ENCODE measurements at regions not wholly inside any gene's neighbourhood (a gene's known extent, or its start where the extent isn't known, plus 50 kb on each side); places are given as distances from the start of the nearest gene placed in this dataset.

DNA sequence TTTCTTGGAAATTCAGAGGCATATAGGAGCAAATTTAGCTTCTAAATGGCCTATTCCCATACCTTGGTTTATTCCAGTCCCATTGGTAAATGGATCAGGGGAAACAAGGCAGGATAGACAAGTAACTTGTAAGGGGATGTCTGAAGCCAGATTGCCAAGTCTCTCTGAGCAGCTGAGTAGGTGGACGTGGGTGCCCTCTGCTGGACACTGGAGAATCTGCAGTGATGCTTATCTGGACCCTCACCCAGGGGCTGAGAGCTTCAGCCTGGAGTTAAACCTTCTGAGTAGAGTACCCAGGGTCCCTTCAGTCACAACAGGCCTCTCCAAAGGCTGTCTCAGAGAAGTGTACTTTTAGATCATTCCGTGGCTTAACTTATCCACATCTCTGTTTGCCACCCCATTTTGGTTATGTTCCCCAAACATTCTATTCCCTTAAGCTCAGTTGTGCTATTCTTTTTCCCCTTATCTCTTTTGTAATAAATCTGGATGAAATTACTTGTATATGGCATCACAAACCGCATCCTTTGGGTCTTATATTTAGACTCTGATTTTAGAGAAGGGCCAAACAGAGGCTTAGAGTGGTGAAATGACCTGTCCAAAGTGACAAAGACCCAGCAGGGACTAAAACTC is 218.3 kb upstream of the GLRA1 start:
- TF ChIP-seq POLR2AphosphoS5 (IDR thresholded peaks at IDR 0.05) = no peak
- TF ChIP-seq, protein P1, sequence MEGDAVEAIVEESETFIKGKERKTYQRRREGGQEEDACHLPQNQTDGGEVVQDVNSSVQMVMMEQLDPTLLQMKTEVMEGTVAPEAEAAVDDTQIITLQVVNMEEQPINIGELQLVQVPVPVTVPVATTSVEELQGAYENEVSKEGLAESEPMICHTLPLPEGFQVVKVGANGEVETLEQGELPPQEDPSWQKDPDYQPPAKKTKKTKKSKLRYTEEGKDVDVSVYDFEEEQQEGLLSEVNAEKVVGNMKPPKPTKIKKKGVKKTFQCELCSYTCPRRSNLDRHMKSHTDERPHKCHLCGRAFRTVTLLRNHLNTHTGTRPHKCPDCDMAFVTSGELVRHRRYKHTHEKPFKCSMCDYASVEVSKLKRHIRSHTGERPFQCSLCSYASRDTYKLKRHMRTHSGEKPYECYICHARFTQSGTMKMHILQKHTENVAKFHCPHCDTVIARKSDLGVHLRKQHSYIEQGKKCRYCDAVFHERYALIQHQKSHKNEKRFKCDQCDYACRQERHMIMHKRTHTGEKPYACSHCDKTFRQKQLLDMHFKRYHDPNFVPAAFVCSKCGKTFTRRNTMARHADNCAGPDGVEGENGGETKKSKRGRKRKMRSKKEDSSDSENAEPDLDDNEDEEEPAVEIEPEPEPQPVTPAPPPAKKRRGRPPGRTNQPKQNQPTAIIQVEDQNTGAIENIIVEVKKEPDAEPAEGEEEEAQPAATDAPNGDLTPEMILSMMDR (IDR thresholded peaks at IDR 0.05) = peak; percentile 43 to 65 (median 59)
